BJ (cell line): ENCODE measurements at regions not wholly inside any gene's neighbourhood (a gene's known extent, or its start where the extent isn't known, plus 50 kb on each side); places are given as distances from the start of the nearest gene placed in this dataset.

Experiments used
- CTCF ChIA-PET: fragments of 350-600 bp; formaldehyde crosslinking; extraction: SDS; loops from one replicate; lab custom pipeline; 2021; ENCODE audit warnings: antibody characterized with exemption, inconsistent platforms; lab: Yijun Ruan, JAX
- POLR2A ChIA-PET: fragments of 300-600 bp; sonication (Branson Sonifier 250); formaldehyde crosslinking; extraction: SDS; loops from one replicate; lab custom pipeline; 2021; ENCODE audit warnings: antibody characterized with exemption; lab: Charles Lee
- DNase-seq: peaks from one replicate; pipeline ENCODE4 v3.0.0-alpha.2; 2011; ENCODE audit warnings: low read depth
- H3K27me3 ChIP-seq: 2 replicates; pipeline ENCODE4 v1.6.0; 2011; ENCODE audit warnings: low read length; ENCODE audit not compliant: control insufficient read depth, insufficient read depth
- H3K36me3 ChIP-seq: 2 replicates; pipeline ENCODE4 v1.5.1; 2011; ENCODE audit warnings: low read length; ENCODE audit not compliant: control insufficient read depth, insufficient read depth
- H3K4me3 ChIP-seq: 2 replicates; pipeline ENCODE4 v1.5.1; 2011; ENCODE audit warnings: low read depth, mild to moderate bottlenecking, control low read depth, low read length
- CTCF ChIP-seq: IDR thresholded peaks from 2 replicates; pipeline ENCODE4 v1.5.1; 2011; ENCODE audit warnings: low read depth, mild to moderate bottlenecking, control low read depth, inconsistent platforms, low read length, moderate library complexity; ENCODE audit not compliant: insufficient read depth

GRCh38 chr7:124338861-124339260 lies 306.0 kb upstream of the TMEM229A start:
- CTCF ChIA-PET, result no interaction called here

GRCh38 chr7:124330731-124331407 lies 298.0 kb upstream of the TMEM229A start:
- CTCF ChIA-PET, result no interaction called here
- no peaks in the 10 kb centered on the region for H3K36me3 ChIP-seq
- TF ChIP-seq CTCF, result no peak
- H3K27me3 ChIP-seq, result no peaks in the 10 kb centered on the region
- POLR2A ChIA-PET, result no interaction called here
- no peak for DNase-seq
- H3K4me3 ChIP-seq, result no peak overlapping the region

More at GRCh38 chr7:124338861-124339260, 306.0 kb upstream of the TMEM229A start:
- TF ChIP-seq CTCF, result no peak
- H3K36me3 ChIP-seq, result no peaks in the 10 kb centered on the region
- POLR2A ChIA-PET, result no interaction called here
- no peaks in the 10 kb centered on the region for H3K27me3 ChIP-seq
- H3K4me3 ChIP-seq, result no peak overlapping the region
- DNase-seq, result no peak

- Histone ChIP-seq H3K4me3 (no peak overlapping the region), H3K36me3 (no peaks in the 10 kb centered on the region), H3K27me3 (no peaks in the 10 kb centered on the region)
- ChIA-PET POLR2A (no interaction called here), CTCF (interaction anchor here (1.1 kb wide), 1 partner anchor 87 kb away, joined by 3 read pairs; no protein-coding TSS in a partner anchor)
- DNase-seq, result no peak
- TF ChIP-seq CTCF, result no peak
Observed at GRCh38 chr7:124328774-124329173, 295.9 kb upstream of the TMEM229A start.

GRCh38 chr7:124324262-124324661 lies 291.4 kb upstream of the TMEM229A start:
- ChIA-PET CTCF (no interaction called here), POLR2A (no interaction called here)
- Histone ChIP-seq H3K27me3 (no peaks in the 10 kb centered on the region), H3K36me3 (no peaks in the 10 kb centered on the region), H3K4me3 (no peak overlapping the region)
- no peak for DNase-seq
- no peak for TF ChIP-seq CTCF

GRCh38 chr7:124323597-124323996 lies 290.7 kb upstream of the TMEM229A start:
- no peak overlapping the region for H3K4me3 ChIP-seq
- no peaks in the 10 kb centered on the region for H3K27me3 ChIP-seq
- H3K36me3 ChIP-seq, result no peaks in the 10 kb centered on the region
- ChIA-PET CTCF (no interaction called here), POLR2A (no interaction called here)
- no peak for TF ChIP-seq CTCF
- no peak for DNase-seq
